ENCODE measurements at regions not wholly inside any gene's neighbourhood (a gene's known extent, or its start where the extent isn't known, plus 50 kb on each side); places are given as distances from the start of the nearest gene placed in this dataset.

- ChIA-PET CTCF (no interaction called here), POLR2A (ENCODE audit: low non-redundant PET) (no interaction called here)
- H3K27me3 ChIP-seq (replicated peaks; ENCODE audit: insufficient read depth, low read depth, low read length, poor library complexity) = no peaks in the 10 kb centered on the region
- DNase-seq (ENCODE audit: low spot score) = no peak
- no peak overlapping the region for H3K27ac ChIP-seq (ENCODE audit: low read depth, low read length, poor library complexity, severe bottlenecking)
- no peaks in the 10 kb centered on the region for H3K9me3 ChIP-seq (ENCODE audit: low read depth, low read length, poor library complexity, severe bottlenecking)
- intact Hi-C loops (cut with micrococcal nuclease; ENCODE audit: unreplicated experiment) = no loop called here
- no peaks in the 10 kb centered on the region for H3K36me3 ChIP-seq (ENCODE audit: insufficient read depth, low read length, poor library complexity, severe bottlenecking)
- no peaks in the 10 kb centered on the region for H3K4me1 ChIP-seq (ENCODE audit: insufficient read depth, low read length, poor library complexity, severe bottlenecking)
- no TSS peak for BruUV-seq (replicated peaks)
- H3K4me3 ChIP-seq (ENCODE audit: low read depth, low read length, poor library complexity, severe bottlenecking) = no peak overlapping the region
- TF ChIP-seq CTCF (conservative IDR thresholded peaks at IDR 0.05; ENCODE audit: low read depth, low read length) (no peak), EZH2 (IDR thresholded peaks at IDR 0.05; ENCODE audit: borderline replicate concordance, low read depth, low read length, poor library complexity, severe bottlenecking) (no peak)
These were observed 521.5 kb downstream of the FUT8 start for GRCh38 chr14:65934070-65934435.

- BruUV-seq (replicated peaks) = no TSS peak
- no peak for TF ChIP-seq CTCF (conservative IDR thresholded peaks at IDR 0.05; ENCODE audit: low read depth, low read length)
- TF ChIP-seq EZH2 (IDR thresholded peaks at IDR 0.05; ENCODE audit: borderline replicate concordance, low read depth, low read length, poor library complexity, severe bottlenecking) = no peak
- H3K27ac ChIP-seq (ENCODE audit: low read depth, low read length, poor library complexity, severe bottlenecking) = no peak overlapping the region
- no peaks in the 10 kb centered on the region for H3K9me3 ChIP-seq (ENCODE audit: low read depth, low read length, poor library complexity, severe bottlenecking)
- H3K36me3 ChIP-seq (ENCODE audit: insufficient read depth, low read length, poor library complexity, severe bottlenecking) = no peaks in the 10 kb centered on the region
- H3K4me1 ChIP-seq (ENCODE audit: insufficient read depth, low read length, poor library complexity, severe bottlenecking) = no peaks in the 10 kb centered on the region
- intact Hi-C loops (cut with micrococcal nuclease; ENCODE audit: unreplicated experiment) = no loop called here
- ChIA-PET POLR2A (ENCODE audit: low non-redundant PET) (no interaction called here), CTCF (no interaction called here)
- no peak for DNase-seq (ENCODE audit: low spot score)
- H3K4me3 ChIP-seq (ENCODE audit: low read depth, low read length, poor library complexity, severe bottlenecking) = no peak overlapping the region
- no peaks in the 10 kb centered on the region for H3K27me3 ChIP-seq (replicated peaks; ENCODE audit: insufficient read depth, low read depth, low read length, poor library complexity)
These were observed 523.9 kb downstream of the FUT8 start for GRCh38 chr14:65936342-65936975.

GRCh38 chr14:65937079-65937959 is 524.8 kb downstream of the FUT8 start:
- Histone ChIP-seq H3K4me3 (ENCODE audit: low read depth, low read length, poor library complexity, severe bottlenecking) (no peak overlapping the region), H3K27me3 (replicated peaks; ENCODE audit: insufficient read depth, low read depth, low read length, poor library complexity) (no peaks in the 10 kb centered on the region), H3K36me3 (ENCODE audit: insufficient read depth, low read length, poor library complexity, severe bottlenecking) (no peaks in the 10 kb centered on the region), H3K27ac (ENCODE audit: low read depth, low read length, poor library complexity, severe bottlenecking) (no peak overlapping the region), H3K9me3 (ENCODE audit: low read depth, low read length, poor library complexity, severe bottlenecking) (no peaks in the 10 kb centered on the region), H3K4me1 (ENCODE audit: insufficient read depth, low read length, poor library complexity, severe bottlenecking) (no peaks in the 10 kb centered on the region)
- no TSS peak for BruUV-seq (replicated peaks)
- no peak for DNase-seq (ENCODE audit: low spot score)
- ChIA-PET POLR2A (ENCODE audit: low non-redundant PET) (no interaction called here), CTCF (no interaction called here)
- intact Hi-C loops (cut with micrococcal nuclease; ENCODE audit: unreplicated experiment) = no loop called here
- TF ChIP-seq EZH2 (IDR thresholded peaks at IDR 0.05; ENCODE audit: borderline replicate concordance, low read depth, low read length, poor library complexity, severe bottlenecking) (no peak), CTCF (conservative IDR thresholded peaks at IDR 0.05; ENCODE audit: low read depth, low read length) (no peak)
